Gastroesophageal sphincter (tissue), 3 donors: ENCODE measurements at regions not wholly inside any gene's neighbourhood (a gene's known extent, or its start where the extent isn't known, plus 50 kb on each side); places are given as distances from the start of the nearest gene placed in this dataset.

ENCODE experiments used
- POLR2A ChIP-seq, 2 donors: fragments of 450-650 bp; IDR thresholded peaks; one replicate each; pipeline ENCODE4 v1.6.1; 2017; ENCODE audit warnings: antibody characterized with exemption in 2 of 2, mild to moderate bottlenecking in 2 of 2, moderate library complexity in 1 of 2
- TF ChIP-seq, protein P1 (sequence below), 4 experiments: fragments of 200-600 bp in 2 of 4; fragments of 450-650 bp in 2 of 4; sonication (generic) in 1 of 4; IDR thresholded peaks; one replicate each; pipeline ENCODE4 v1.5.1; 2017 to 2019; ENCODE audit warnings: antibody characterized with exemption in 4 of 4, mild to moderate bottlenecking in 2 of 4, moderate library complexity in 2 of 4

DNA sequence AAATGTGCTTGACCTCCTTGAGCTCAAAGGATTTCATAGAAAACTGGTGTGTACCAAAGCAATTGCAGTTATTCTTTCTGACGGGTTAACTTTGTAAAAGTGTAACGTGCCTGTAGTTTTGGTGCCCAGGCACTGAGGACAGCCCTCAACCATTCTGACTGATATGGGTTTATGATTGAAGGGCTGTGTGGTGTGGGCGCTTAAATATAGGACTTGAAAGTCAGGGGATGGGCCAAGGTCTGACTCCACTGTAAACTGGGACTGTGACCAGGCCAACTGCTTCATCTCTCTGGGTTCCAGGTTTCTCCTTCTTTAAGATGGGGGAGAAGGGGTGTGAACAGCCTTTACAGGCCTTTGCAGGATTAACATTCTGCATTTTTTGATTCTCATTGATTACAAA, 191.1 kb upstream of the ARHGAP20 start:
- no peak for TF ChIP-seq POLR2A (IDR thresholded peaks at IDR 0.05)
- TF ChIP-seq, protein P1, sequence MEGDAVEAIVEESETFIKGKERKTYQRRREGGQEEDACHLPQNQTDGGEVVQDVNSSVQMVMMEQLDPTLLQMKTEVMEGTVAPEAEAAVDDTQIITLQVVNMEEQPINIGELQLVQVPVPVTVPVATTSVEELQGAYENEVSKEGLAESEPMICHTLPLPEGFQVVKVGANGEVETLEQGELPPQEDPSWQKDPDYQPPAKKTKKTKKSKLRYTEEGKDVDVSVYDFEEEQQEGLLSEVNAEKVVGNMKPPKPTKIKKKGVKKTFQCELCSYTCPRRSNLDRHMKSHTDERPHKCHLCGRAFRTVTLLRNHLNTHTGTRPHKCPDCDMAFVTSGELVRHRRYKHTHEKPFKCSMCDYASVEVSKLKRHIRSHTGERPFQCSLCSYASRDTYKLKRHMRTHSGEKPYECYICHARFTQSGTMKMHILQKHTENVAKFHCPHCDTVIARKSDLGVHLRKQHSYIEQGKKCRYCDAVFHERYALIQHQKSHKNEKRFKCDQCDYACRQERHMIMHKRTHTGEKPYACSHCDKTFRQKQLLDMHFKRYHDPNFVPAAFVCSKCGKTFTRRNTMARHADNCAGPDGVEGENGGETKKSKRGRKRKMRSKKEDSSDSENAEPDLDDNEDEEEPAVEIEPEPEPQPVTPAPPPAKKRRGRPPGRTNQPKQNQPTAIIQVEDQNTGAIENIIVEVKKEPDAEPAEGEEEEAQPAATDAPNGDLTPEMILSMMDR (IDR thresholded peaks at IDR 0.05), result no peak
